Stimulated activated CD8-positive, alpha-beta memory T cell treated with anti-CD3 and anti-CD28 coated beads, Interleukin-15, amount 100 ng/mL, for 4 hours (primary cell): ENCODE measurements at regions not wholly inside any gene's neighbourhood (a gene's known extent, or its start where the extent isn't known, plus 50 kb on each side); places are given as distances from the start of the nearest gene placed in this dataset.

Experiments used
- DNase-seq, 2 donors: peaks; one replicate each; pipeline ENCODE4 v3.0.0-alpha.2; 2020; ENCODE audit warnings: low read depth in 2 of 2

- DNase-seq, result no peak
Observed at GRCh38 chr1:199690496-199690895, 337.0 kb upstream of the NR5A2 start.

- DNase-seq, result no peak
Observed at GRCh38 chr1:199691540-199691939, 336.0 kb upstream of the NR5A2 start.

- DNase-seq, result no peak
Observed at GRCh38 chr1:199693724-199694123, 333.8 kb upstream of the NR5A2 start.

GRCh38 chr1:199696225-199696624 is 331.3 kb upstream of the NR5A2 start:
- no peak for DNase-seq

- no peak for DNase-seq
Observed at GRCh38 chr1:199698222-199698621, 329.3 kb upstream of the NR5A2 start.

GRCh38 chr1:199700551-199700950 is 327.0 kb upstream of the NR5A2 start:
- DNase-seq, result no peak

GRCh38 chr1:199701726-199702125 is 325.8 kb upstream of the NR5A2 start:
- DNase-seq, result no peak

GRCh38 chr1:199704231-199704630 is 323.3 kb upstream of the NR5A2 start:
- DNase-seq, result no peak

- no peak for DNase-seq
Observed at GRCh38 chr1:199705825-199706224, 321.7 kb upstream of the NR5A2 start.

GRCh38 chr1:199706826-199707606 is 320.5 kb upstream of the NR5A2 start:
- no peak for DNase-seq

GRCh38 chr1:199710974-199711373 is 316.5 kb upstream of the NR5A2 start:
- no peak for DNase-seq

GRCh38 chr1:199716729-199717128 is 310.8 kb upstream of the NR5A2 start:
- DNase-seq, result no peak

GRCh38 chr1:199719156-199719842 is 308.2 kb upstream of the NR5A2 start:
- no peak for DNase-seq

GRCh38 chr1:199720496-199720895 is 307.0 kb upstream of the NR5A2 start:
- no peak for DNase-seq

- no peak for DNase-seq
Observed at GRCh38 chr1:199721001-199721400, 306.5 kb upstream of the NR5A2 start.

GRCh38 chr1:199723250-199723956 is 304.1 kb upstream of the NR5A2 start:
- DNase-seq, result no peak

- DNase-seq, result no peak
Observed at GRCh38 chr1:199724049-199724448, 303.5 kb upstream of the NR5A2 start.

- DNase-seq, result no peak
Observed at GRCh38 chr1:199725002-199725565, 302.4 kb upstream of the NR5A2 start.

GRCh38 chr1:199727682-199728081 is 299.8 kb upstream of the NR5A2 start:
- DNase-seq, result no peak

- DNase-seq, result no peak
Observed at GRCh38 chr1:199728345-199728744, 299.2 kb upstream of the NR5A2 start.

- DNase-seq, result no peak
Observed at GRCh38 chr1:199733125-199733524, 294.4 kb upstream of the NR5A2 start.

GRCh38 chr1:199734186-199734585 is 293.3 kb upstream of the NR5A2 start:
- DNase-seq, result no peak
